ENCODE measurements at regions not wholly inside any gene's neighbourhood (a gene's known extent, or its start where the extent isn't known, plus 50 kb on each side); places are given as distances from the start of the nearest gene placed in this dataset.

- TF ChIP-seq POLR2A (IDR thresholded peaks at IDR 0.05) (no peak), CTCF (IDR thresholded peaks at IDR 0.05 in 8 of 11, conservative IDR thresholded peaks at IDR 0.05 in 3 of 11) (no peak)
Observed at GRCh38 chr6:153523390-153523789, 392.3 kb upstream of the RGS17 start.
